Glutamatergic neuron (in vitro differentiated cells): ENCODE measurements at regions not wholly inside any gene's neighbourhood (a gene's known extent, or its start where the extent isn't known, plus 50 kb on each side); places are given as distances from the start of the nearest gene placed in this dataset.
A peak's percentile ranks its signal among the peaks of the same experiment; 100 is the strongest.
"Not testable (repeated sequence)": the region's sequence is repeated elsewhere in the genome, so short reads cannot be mapped to it uniquely, and the experiment has no call there.

Experiments used
- DNase-seq: peaks from one replicate; pipeline ENCODE4 v3.0.0; 2022
- H3K27ac Mint-ChIP-seq: one replicate; pipeline ENCODE4 v1.8.0; 2020; ENCODE audit warnings: mild to moderate bottlenecking, mixed read lengths, inconsistent platforms; ENCODE audit not compliant: unreplicated experiment
- H3K27me3 Mint-ChIP-seq: one replicate; pipeline ENCODE4 v1.8.0; 2020; ENCODE audit warnings: mild to moderate bottlenecking, moderate library complexity, mixed read lengths, inconsistent platforms; ENCODE audit not compliant: unreplicated experiment
- H3K36me3 Mint-ChIP-seq: one replicate; pipeline ENCODE4 v1.8.0; 2020; ENCODE audit warnings: mild to moderate bottlenecking, mixed read lengths, inconsistent platforms; ENCODE audit not compliant: unreplicated experiment
- H3K4me1 Mint-ChIP-seq: one replicate; pipeline ENCODE4 v1.8.0; 2020; ENCODE audit warnings: mild to moderate bottlenecking, low read depth, mixed read lengths, inconsistent platforms; ENCODE audit not compliant: unreplicated experiment
- H3K4me3 Mint-ChIP-seq: one replicate; pipeline ENCODE4 v1.8.0; 2020; ENCODE audit warnings: mild to moderate bottlenecking, mixed read lengths, inconsistent platforms; ENCODE audit not compliant: unreplicated experiment
- H3K9me3 Mint-ChIP-seq: one replicate; pipeline ENCODE4 v1.8.0; 2020; ENCODE audit warnings: mild to moderate bottlenecking, moderate library complexity, mixed read lengths, inconsistent platforms; ENCODE audit not compliant: unreplicated experiment
- CTCF ChIP-seq: fragments of 200-600 bp; sonication (generic); IDR thresholded peaks from one replicate; pipeline ENCODE4 v1.5.0; 2021; ENCODE audit not compliant: partially characterized antibody, unreplicated experiment

DNA sequence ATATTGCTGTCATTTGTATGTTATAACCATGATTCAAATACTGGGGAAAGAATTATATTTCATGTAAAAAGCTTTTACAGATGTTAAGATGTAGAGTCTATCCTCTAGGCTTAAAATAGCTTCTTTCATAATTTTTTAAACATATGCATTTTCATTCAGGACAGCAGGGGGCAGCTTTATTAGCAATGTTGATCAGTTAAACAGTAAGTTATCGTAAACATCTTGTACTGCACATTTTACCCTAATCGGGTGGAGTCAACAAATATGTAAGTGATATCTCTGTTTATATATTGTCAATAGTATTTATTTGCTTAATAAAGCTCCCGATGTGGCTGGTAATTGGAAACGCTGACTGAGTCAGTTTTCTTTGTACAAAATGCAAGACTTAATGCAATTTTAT is 142.5 kb upstream of the MED14 start:
- DNase-seq, result no peak
- Mint-ChIP-seq H3K27ac (no peak overlapping the region), H3K36me3 (peaks cover 4% of the 10 kb centered on the region), H3K9me3 (no peaks in the 10 kb centered on the region), H3K4me1 (peaks cover 4% of the 10 kb centered on the region), H3K27me3 (peaks cover 2% of the 10 kb centered on the region), H3K4me3 (no peak overlapping the region)
- peak; percentile 30 for TF ChIP-seq CTCF

DNA sequence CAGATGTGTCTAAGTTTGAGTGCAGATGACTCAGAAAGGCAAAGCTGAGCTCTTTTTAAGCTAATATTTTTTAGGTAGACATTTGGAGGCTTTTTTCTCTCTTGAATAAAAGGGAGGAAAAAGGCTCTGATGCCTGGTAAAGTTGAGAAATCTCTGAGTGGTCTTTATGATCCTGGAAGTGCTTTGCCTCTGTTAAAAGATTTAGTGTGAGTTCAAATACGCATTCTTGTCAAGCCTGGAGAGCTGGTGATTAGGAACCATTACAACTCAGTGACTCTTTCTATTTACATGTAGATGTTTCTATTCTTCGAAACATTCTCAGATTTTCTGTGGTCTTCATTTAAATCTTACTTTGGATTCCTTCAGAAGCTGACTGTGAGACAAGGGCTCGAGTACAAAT is 143.4 kb upstream of the MED14 start:
- H3K36me3 Mint-ChIP-seq, result peaks cover 4% of the 10 kb centered on the region
- H3K27ac Mint-ChIP-seq, result no peak overlapping the region
- peaks cover 6% of the 10 kb centered on the region for H3K4me1 Mint-ChIP-seq
- no peak overlapping the region for H3K4me3 Mint-ChIP-seq
- TF ChIP-seq CTCF, result no peak
- no peaks in the 10 kb centered on the region for H3K9me3 Mint-ChIP-seq
- DNase-seq, result no peak
- H3K27me3 Mint-ChIP-seq, result peaks cover 2% of the 10 kb centered on the region

- H3K27me3 Mint-ChIP-seq, H3K4me1 Mint-ChIP-seq, H3K36me3 Mint-ChIP-seq, DNase-seq, H3K4me3 Mint-ChIP-seq, H3K9me3 Mint-ChIP-seq, H3K27ac Mint-ChIP-seq: not testable (repeated sequence)
These were observed 143.8 kb upstream of the MED14 start for GRCh38 chrX:40879172-40879571.

DNA sequence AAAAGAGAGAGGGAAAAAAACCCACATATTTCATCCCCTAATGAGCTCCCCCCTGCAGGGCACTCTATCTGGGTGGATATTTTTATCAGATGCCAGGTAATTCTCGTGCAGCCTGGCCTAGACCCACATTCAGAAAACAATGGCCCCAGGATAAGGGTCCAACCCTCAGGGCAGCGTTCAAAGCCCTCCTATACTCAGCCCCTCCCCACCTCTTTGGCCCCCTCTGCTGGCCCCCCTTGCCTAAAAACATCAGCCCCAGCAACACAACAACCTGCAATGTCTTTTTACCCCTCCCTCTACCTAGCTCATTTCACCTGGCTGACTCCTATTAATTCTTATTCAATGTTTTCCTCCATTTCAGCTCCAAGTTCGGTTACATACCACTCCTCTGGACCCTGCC is 145.4 kb upstream of the MED14 start:
- Mint-ChIP-seq H3K4me1 (peaks cover 6% of the 10 kb centered on the region), H3K4me3 (no peak overlapping the region), H3K36me3 (peaks cover 4% of the 10 kb centered on the region), H3K27ac (no peak overlapping the region), H3K27me3 (peaks cover 2% of the 10 kb centered on the region), H3K9me3 (no peaks in the 10 kb centered on the region)
- TF ChIP-seq CTCF, result no peak
- no peak for DNase-seq

- H3K36me3 Mint-ChIP-seq, result peaks cover 4% of the 10 kb centered on the region
- peaks cover 2% of the 10 kb centered on the region for H3K27me3 Mint-ChIP-seq
- DNase-seq, result no peak
- H3K4me3 Mint-ChIP-seq, result no peak overlapping the region
- H3K27ac Mint-ChIP-seq, result no peak overlapping the region
- peaks cover 6% of the 10 kb centered on the region for H3K4me1 Mint-ChIP-seq
- no peak for TF ChIP-seq CTCF
- no peaks in the 10 kb centered on the region for H3K9me3 Mint-ChIP-seq
These were observed 147.8 kb upstream of the MED14 start for GRCh38 chrX:40883021-40883619.

DNA sequence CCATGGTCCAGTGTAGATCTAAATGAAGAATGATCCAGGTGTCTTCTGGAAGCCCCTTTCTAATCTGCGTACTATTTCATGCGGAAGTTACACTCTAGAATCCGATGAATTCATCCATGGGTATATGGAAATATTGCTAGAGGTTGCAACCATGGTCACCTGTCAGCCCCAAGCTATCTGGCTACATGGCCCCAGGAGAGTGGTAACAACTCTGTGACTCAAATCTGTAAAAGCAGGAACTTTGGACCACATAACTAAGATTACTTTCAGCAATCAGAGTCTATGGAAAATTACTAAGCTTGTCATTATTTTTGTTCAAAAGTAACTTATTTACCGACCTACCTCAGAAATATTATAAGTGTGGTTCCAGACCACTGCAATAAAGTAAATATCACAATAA is 150.6 kb upstream of the MED14 start:
- H3K4me1 Mint-ChIP-seq, result peaks cover 2% of the 10 kb centered on the region
- peaks cover 2% of the 10 kb centered on the region for H3K27me3 Mint-ChIP-seq
- TF ChIP-seq CTCF, result no peak
- no peak for DNase-seq
- no peaks in the 10 kb centered on the region for H3K36me3 Mint-ChIP-seq
- no peak overlapping the region for H3K4me3 Mint-ChIP-seq
- H3K27ac Mint-ChIP-seq, result no peak overlapping the region
- H3K9me3 Mint-ChIP-seq, result no peaks in the 10 kb centered on the region
